Mesothelial cell of epicardium (in vitro differentiated cells): ENCODE measurements at regions not wholly inside any gene's neighbourhood (a gene's known extent, or its start where the extent isn't known, plus 50 kb on each side); places are given as distances from the start of the nearest gene placed in this dataset.

ENCODE experiments used
- DNase-seq, 2 experiments: peaks; one replicate each; pipeline ENCODE4 v3.0.0; 2021; ENCODE audit warnings: low spot score in 2 of 2; ENCODE audit not compliant: unreplicated experiment in 2 of 2
- H3K27ac Mint-ChIP-seq: 2 replicates; pipeline ENCODE4 v1.8.0; 2021; ENCODE audit warnings: mixed read lengths
- H3K27me3 Mint-ChIP-seq: 2 replicates; pipeline ENCODE4 v1.8.0; 2021; ENCODE audit warnings: low read depth, mixed read lengths
- H3K36me3 Mint-ChIP-seq: 2 replicates; pipeline ENCODE4 v1.8.0; 2021; ENCODE audit warnings: mixed read lengths
- H3K4me1 Mint-ChIP-seq: 2 replicates; pipeline ENCODE4 v1.8.0; 2021; ENCODE audit warnings: mixed read lengths
- H3K4me3 Mint-ChIP-seq: 2 replicates; pipeline ENCODE4 v1.8.0; 2021; ENCODE audit warnings: mild to moderate bottlenecking, moderate library complexity, mixed read lengths
- H3K9me3 Mint-ChIP-seq: 2 replicates; pipeline ENCODE4 v1.8.0; 2021; ENCODE audit warnings: mixed read lengths
- TF ChIP-seq, protein P1 (sequence below): fragments of 200-600 bp; sonication (generic); IDR thresholded peaks from one replicate; pipeline ENCODE4 v1.5.0; 2021; ENCODE audit warnings: antibody characterized with exemption; ENCODE audit not compliant: unreplicated experiment

DNA sequence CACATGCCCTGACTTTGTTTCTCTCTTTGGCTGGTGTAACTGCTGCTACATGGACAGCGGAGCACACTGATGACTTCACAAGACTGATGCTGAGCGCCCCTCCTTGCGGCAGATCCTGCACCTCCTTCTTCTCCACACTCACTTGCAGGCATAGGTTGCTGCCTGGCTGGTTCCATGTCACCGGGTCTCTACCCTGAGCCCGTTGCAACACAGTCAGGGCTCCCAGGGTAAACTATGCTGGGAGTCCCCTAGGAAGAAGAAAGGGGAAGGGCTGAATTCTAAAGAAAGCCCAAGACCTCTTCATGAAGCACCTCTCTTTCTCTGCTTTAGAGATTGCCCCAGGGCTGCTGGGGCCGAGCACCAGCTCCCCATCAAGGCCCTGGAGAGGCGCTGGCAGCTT is 83.3 kb upstream of the DUSP22 start:
- Mint-ChIP-seq H3K4me3 (no peak overlapping the region), H3K27ac (no peak overlapping the region), H3K27me3 (peaks cover 61% of the 10 kb centered on the region), H3K4me1 (no peaks in the 10 kb centered on the region), H3K36me3 (no peaks in the 10 kb centered on the region), H3K9me3 (peaks cover 6% of the 10 kb centered on the region)
- TF ChIP-seq, protein P1, sequence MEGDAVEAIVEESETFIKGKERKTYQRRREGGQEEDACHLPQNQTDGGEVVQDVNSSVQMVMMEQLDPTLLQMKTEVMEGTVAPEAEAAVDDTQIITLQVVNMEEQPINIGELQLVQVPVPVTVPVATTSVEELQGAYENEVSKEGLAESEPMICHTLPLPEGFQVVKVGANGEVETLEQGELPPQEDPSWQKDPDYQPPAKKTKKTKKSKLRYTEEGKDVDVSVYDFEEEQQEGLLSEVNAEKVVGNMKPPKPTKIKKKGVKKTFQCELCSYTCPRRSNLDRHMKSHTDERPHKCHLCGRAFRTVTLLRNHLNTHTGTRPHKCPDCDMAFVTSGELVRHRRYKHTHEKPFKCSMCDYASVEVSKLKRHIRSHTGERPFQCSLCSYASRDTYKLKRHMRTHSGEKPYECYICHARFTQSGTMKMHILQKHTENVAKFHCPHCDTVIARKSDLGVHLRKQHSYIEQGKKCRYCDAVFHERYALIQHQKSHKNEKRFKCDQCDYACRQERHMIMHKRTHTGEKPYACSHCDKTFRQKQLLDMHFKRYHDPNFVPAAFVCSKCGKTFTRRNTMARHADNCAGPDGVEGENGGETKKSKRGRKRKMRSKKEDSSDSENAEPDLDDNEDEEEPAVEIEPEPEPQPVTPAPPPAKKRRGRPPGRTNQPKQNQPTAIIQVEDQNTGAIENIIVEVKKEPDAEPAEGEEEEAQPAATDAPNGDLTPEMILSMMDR = no peak
- DNase-seq = no peak

DNA sequence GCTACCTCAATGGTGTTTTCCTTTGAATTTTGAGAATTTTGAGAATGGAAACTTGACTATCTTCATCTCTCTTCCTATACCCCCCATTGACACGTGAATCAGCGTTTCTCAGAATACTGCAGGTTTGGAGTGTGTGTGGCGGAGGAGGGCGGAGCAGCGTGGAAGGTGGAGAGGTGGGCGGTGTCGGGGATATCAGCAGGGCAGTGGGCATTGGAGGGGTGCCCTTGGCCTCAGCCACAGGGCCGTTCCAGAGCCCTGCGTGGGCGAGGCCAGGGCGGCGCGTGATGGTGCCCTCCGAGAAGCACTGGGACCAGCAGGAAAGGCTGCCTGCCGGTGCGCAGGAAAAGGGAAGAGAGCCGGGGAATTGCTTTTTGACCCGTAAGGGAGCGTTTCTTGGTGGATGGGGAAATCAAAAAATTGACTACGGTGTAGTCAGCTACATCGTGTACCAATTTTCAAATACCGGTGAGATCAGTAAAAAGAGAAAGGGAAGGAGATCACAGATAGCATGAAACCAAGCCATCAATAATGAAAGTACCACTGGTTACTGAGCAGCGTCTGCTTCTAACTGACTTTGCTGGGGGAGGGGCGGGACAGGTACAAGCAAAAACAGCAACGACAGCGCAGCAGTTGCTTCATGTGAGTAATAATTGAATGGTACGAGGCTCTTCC is 82.7 kb upstream of the DUSP22 start:
- Mint-ChIP-seq H3K9me3 (peaks cover 6% of the 10 kb centered on the region), H3K4me1 (no peaks in the 10 kb centered on the region), H3K27me3 (peaks cover 60% of the 10 kb centered on the region), H3K4me3 (no peak overlapping the region), H3K27ac (no peak overlapping the region), H3K36me3 (no peaks in the 10 kb centered on the region)
- TF ChIP-seq, protein P1 = no peak
- DNase-seq = no peak

DNA sequence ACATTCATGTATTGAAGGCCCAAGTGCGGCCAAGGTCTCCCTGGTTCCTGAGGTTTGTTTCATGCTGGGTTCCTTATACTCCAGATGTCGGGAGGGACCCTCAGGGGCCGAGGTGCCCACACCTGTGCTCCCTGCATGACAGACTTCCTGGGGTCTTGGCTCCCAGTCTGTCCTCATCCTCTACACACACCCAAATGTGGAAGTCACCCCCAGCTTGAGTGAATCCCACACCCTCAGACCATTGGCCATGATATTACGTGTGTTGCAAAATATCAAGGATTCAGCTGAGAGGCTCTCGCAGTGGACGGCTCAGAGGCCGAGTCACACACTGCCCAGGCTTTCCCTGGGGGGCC is 82.2 kb upstream of the DUSP22 start:
- no peaks in the 10 kb centered on the region for H3K4me1 Mint-ChIP-seq
- no peaks in the 10 kb centered on the region for H3K36me3 Mint-ChIP-seq
- H3K9me3 Mint-ChIP-seq = peaks cover 6% of the 10 kb centered on the region
- no peak overlapping the region for H3K4me3 Mint-ChIP-seq
- TF ChIP-seq, protein P1 = no peak
- H3K27me3 Mint-ChIP-seq = peaks cover 60% of the 10 kb centered on the region
- H3K27ac Mint-ChIP-seq = no peak overlapping the region
- DNase-seq = no peak

DNA sequence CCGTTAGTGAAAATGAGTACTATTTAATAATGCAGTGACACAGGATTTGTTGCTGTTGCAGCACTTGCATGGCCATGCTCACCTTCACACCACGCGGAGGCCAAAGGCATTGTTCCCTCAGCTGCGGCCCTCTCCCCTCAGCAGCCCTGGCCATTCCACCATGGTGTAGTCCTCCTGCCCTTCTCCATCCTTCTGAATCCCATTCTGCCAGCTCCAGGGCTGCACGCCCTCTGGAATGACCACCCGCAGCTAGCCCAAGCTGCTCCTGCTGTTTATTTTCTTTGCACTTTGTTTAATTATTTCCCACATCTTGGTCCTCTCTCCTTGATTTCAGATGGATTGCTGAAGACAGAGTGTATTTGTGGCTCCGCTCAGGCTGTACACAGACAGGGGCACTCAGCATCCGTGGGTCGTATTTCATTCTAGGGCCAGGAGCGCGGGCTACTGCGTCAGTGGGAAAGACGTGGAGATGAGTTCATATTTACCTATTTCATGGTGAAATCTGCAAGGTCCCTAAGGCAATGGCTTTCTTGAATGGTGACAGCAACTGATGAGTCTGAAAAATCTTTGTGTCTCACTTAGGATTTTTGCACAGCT is 81.4 kb upstream of the DUSP22 start:
- H3K27me3 Mint-ChIP-seq = peaks cover 55% of the 10 kb centered on the region
- H3K4me3 Mint-ChIP-seq = no peak overlapping the region
- H3K27ac Mint-ChIP-seq = no peak overlapping the region
- H3K9me3 Mint-ChIP-seq = peaks cover 6% of the 10 kb centered on the region
- no peak for DNase-seq
- TF ChIP-seq, protein P1 = no peak
- H3K36me3 Mint-ChIP-seq = no peaks in the 10 kb centered on the region
- H3K4me1 Mint-ChIP-seq = no peaks in the 10 kb centered on the region

DNA sequence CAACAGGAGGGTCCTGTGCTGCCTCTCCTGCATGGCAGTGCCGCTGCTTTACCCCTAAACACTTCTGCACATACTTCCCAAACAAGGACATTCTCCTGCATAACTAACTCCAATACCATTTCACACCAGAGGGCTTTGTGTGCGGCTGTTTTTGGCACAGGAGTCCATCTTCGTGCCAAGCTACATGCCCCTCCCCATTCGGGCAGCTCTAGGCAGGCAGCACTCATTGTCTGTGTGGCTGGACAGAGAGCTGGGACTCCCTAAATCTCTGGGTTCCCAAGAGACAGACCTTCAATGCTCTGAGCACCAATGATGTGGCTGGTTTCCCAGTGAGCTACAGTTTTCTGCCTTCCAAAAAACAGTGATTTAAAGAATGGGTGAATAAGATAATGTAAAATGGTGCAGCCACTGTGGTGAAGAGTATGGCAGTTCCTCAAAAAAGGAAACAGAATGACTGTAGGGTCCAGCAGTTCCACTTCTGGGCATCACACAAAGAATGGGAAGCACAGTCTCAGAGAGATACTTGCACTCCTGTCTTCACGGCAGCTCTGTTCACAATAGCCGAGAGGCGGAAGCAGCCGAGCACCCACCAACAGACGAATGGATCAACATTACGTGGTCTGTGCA is 80.3 kb upstream of the DUSP22 start:
- Mint-ChIP-seq H3K27ac (no peak overlapping the region), H3K9me3 (peaks cover 6% of the 10 kb centered on the region), H3K4me1 (no peaks in the 10 kb centered on the region), H3K27me3 (peaks cover 50% of the 10 kb centered on the region), H3K4me3 (no peak overlapping the region), H3K36me3 (no peaks in the 10 kb centered on the region)
- DNase-seq = no peak
- TF ChIP-seq, protein P1 = no peak
